ENCODE measurements at regions not wholly inside any gene's neighbourhood (a gene's known extent, or its start where the extent isn't known, plus 50 kb on each side); places are given as distances from the start of the nearest gene placed in this dataset.

DNA sequence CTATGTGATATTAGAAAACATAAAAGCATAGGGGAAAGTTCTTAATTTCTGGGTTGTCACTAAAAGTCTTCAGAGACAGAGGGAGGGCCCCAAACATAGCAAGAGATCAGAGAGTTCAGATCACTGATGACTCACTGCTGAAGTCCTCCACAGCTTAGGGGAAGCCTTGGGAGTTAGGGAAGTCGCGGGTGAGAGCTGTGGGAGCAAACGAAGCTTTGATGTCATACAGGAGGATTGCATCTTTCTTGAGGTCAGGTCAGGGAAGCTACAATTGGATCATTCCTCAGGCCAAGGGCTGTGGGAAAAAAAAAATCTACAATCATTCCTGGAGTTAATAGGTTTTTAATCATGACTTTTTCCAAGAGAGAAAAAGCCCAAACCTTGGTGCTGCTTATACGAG is 96.2 kb downstream of the COPS8 start:
- Histone ChIP-seq H3K27me3 (ENCODE audit: insufficient read depth, low read length, poor library complexity) (no peaks in the 10 kb centered on the region), H3K56ac (ENCODE audit: low read length) (no peak overlapping the region), H3K4me3 (ENCODE audit: low read length) (no peak overlapping the region), H3K27ac (ENCODE audit: low read depth, low read length) (no peak overlapping the region), H2BK120ac (ENCODE audit: low read depth, low read length) (no peak overlapping the region), H3K36me3 (ENCODE audit: control insufficient read depth, insufficient read depth, low read length) (no peaks in the 10 kb centered on the region), H2BK15ac (replicated peaks; ENCODE audit: low read depth) (no peak overlapping the region), H2BK5ac (ENCODE audit: low read length) (no peak overlapping the region), H3K4me1 (ENCODE audit: control insufficient read depth, low read depth, low read length) (no peaks in the 10 kb centered on the region), H4K5ac (ENCODE audit: low read length) (no peak overlapping the region), H3K4ac (ENCODE audit: low read depth, low read length) (no peak overlapping the region), H3K18ac (ENCODE audit: low read length) (no peak overlapping the region), H2AK5ac (ENCODE audit: low read length) (no peak overlapping the region), H3K9ac (ENCODE audit: low read length) (no peak overlapping the region), H3K4me2 (ENCODE audit: low read length) (no peak overlapping the region), H4K8ac (ENCODE audit: low read depth, low read length) (no peak overlapping the region), H3K79me1 (ENCODE audit: low read length) (no peaks in the 10 kb centered on the region), H3K79me2 (ENCODE audit: control insufficient read depth, insufficient read depth, low read length) (no peaks in the 10 kb centered on the region), H3K23ac (ENCODE audit: low read length) (no peak overlapping the region)
- no CpG with 5 or more reads among the region's 4 CpGs for whole genome bisulfite sequencing (ENCODE audit: extremely low coverage, insufficient coverage, low lambda C conversion rate)
- peak; percentile 45 for DNase-seq

- Histone ChIP-seq H4K5ac (ENCODE audit: low read length) (no peak overlapping the region), H3K79me2 (ENCODE audit: control insufficient read depth, insufficient read depth, low read length) (no peaks in the 10 kb centered on the region), H3K4me2 (ENCODE audit: low read length) (no peak overlapping the region), H3K56ac (ENCODE audit: low read length) (no peak overlapping the region), H3K18ac (ENCODE audit: low read length) (no peak overlapping the region), H2BK15ac (replicated peaks; ENCODE audit: low read depth) (no peak overlapping the region), H2AK5ac (ENCODE audit: low read length) (no peak overlapping the region), H3K9ac (ENCODE audit: low read length) (no peak overlapping the region), H3K27me3 (ENCODE audit: insufficient read depth, low read length, poor library complexity) (no peaks in the 10 kb centered on the region), H3K4ac (ENCODE audit: low read depth, low read length) (no peak overlapping the region), H3K23ac (ENCODE audit: low read length) (no peak overlapping the region), H3K27ac (ENCODE audit: low read depth, low read length) (no peak overlapping the region), H4K8ac (ENCODE audit: low read depth, low read length) (no peak overlapping the region), H2BK5ac (ENCODE audit: low read length) (no peak overlapping the region), H2BK120ac (ENCODE audit: low read depth, low read length) (no peak overlapping the region), H3K4me1 (ENCODE audit: control insufficient read depth, low read depth, low read length) (no peaks in the 10 kb centered on the region), H3K36me3 (ENCODE audit: control insufficient read depth, insufficient read depth, low read length) (no peaks in the 10 kb centered on the region), H3K4me3 (ENCODE audit: low read length) (no peak overlapping the region), H3K79me1 (ENCODE audit: low read length) (no peaks in the 10 kb centered on the region)
- no CpG with 5 or more reads among the region's 15 CpGs for WGBS (ENCODE audit: extremely low coverage, insufficient coverage, low lambda C conversion rate)
- DNase-seq = no peak
Measured at GRCh38 chr2:237182422-237183123, 96.9 kb downstream of the COPS8 start.

DNA sequence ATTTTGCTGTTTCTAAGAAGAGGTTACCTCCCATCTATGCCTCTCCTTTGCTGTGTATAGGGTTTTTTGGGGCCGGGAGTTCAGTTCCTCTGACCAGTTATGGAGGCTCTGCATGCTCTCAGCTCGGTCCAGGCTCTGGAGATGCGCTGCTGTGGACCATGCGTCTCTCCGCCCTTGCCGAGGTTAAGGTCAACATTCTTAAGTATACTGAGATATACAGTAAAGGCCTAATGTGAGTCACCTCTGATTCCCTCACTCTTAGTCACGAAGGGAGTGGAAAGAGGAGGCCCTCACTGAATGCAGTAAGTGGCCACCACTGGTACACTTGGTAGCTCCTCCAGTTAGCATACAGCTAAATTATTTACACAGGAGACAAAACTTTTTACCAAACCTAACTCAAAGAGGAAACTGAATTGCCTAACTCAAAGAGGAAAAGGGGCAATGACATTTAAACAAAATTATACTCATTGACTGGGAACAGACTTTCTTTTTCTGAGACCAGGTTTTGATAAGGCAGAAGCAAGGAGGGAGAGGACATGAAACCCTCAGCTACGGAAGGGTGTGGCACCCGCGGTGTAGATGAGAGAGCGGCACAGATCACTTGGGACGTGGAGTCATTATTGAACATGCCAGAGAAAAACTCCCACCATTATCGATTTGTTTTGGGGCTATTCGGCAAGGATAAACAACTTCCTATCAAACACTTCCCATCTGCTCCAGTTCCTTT is 98.7 kb downstream of the COPS8 start:
- no peak overlapping the region for H3K4me2 ChIP-seq (ENCODE audit: low read length)
- H4K8ac ChIP-seq (ENCODE audit: low read depth, low read length) = no peak overlapping the region
- H3K79me2 ChIP-seq (ENCODE audit: control insufficient read depth, insufficient read depth, low read length) = no peaks in the 10 kb centered on the region
- DNase-seq = no peak
- no peaks in the 10 kb centered on the region for H3K4me1 ChIP-seq (ENCODE audit: control insufficient read depth, low read depth, low read length)
- H3K36me3 ChIP-seq (ENCODE audit: control insufficient read depth, insufficient read depth, low read length) = no peaks in the 10 kb centered on the region
- no peak overlapping the region for H3K4me3 ChIP-seq (ENCODE audit: low read length)
- no CpG with 5 or more reads among the region's 14 CpGs for WGBS (ENCODE audit: extremely low coverage, insufficient coverage, low lambda C conversion rate)
- no peaks in the 10 kb centered on the region for H3K27me3 ChIP-seq (ENCODE audit: insufficient read depth, low read length, poor library complexity)
- H3K9ac ChIP-seq (ENCODE audit: low read length) = no peak overlapping the region
- no peaks in the 10 kb centered on the region for H3K79me1 ChIP-seq (ENCODE audit: low read length)
- no peak overlapping the region for H2AK5ac ChIP-seq (ENCODE audit: low read length)
- no peak overlapping the region for H2BK120ac ChIP-seq (ENCODE audit: low read depth, low read length)
- no peak overlapping the region for H3K27ac ChIP-seq (ENCODE audit: low read depth, low read length)
- no peak overlapping the region for H4K5ac ChIP-seq (ENCODE audit: low read length)
- H2BK15ac ChIP-seq (replicated peaks; ENCODE audit: low read depth) = no peak overlapping the region
- H3K18ac ChIP-seq (ENCODE audit: low read length) = no peak overlapping the region
- no peak overlapping the region for H3K4ac ChIP-seq (ENCODE audit: low read depth, low read length)
- no peak overlapping the region for H2BK5ac ChIP-seq (ENCODE audit: low read length)
- no peak overlapping the region for H3K56ac ChIP-seq (ENCODE audit: low read length)
- no peak overlapping the region for H3K23ac ChIP-seq (ENCODE audit: low read length)

- Histone ChIP-seq H3K79me2 (ENCODE audit: control insufficient read depth, insufficient read depth, low read length) (no peaks in the 10 kb centered on the region), H3K9ac (ENCODE audit: low read length) (no peak overlapping the region), H3K27me3 (ENCODE audit: insufficient read depth, low read length, poor library complexity) (no peaks in the 10 kb centered on the region), H3K18ac (ENCODE audit: low read length) (no peak overlapping the region), H4K8ac (ENCODE audit: low read depth, low read length) (no peak overlapping the region), H3K4ac (ENCODE audit: low read depth, low read length) (no peak overlapping the region), H3K56ac (ENCODE audit: low read length) (no peak overlapping the region), H3K36me3 (ENCODE audit: control insufficient read depth, insufficient read depth, low read length) (no peaks in the 10 kb centered on the region), H3K4me1 (ENCODE audit: control insufficient read depth, low read depth, low read length) (no peaks in the 10 kb centered on the region), H2BK5ac (ENCODE audit: low read length) (no peak overlapping the region), H3K4me2 (ENCODE audit: low read length) (no peak overlapping the region), H2AK5ac (ENCODE audit: low read length) (no peak overlapping the region), H3K79me1 (ENCODE audit: low read length) (no peaks in the 10 kb centered on the region), H2BK120ac (ENCODE audit: low read depth, low read length) (no peak overlapping the region), H3K23ac (ENCODE audit: low read length) (no peak overlapping the region), H3K27ac (ENCODE audit: low read depth, low read length) (no peak overlapping the region), H2BK15ac (replicated peaks; ENCODE audit: low read depth) (no peak overlapping the region), H4K5ac (ENCODE audit: low read length) (no peak overlapping the region), H3K4me3 (ENCODE audit: low read length) (no peak overlapping the region)
- no peak for DNase-seq
- WGBS (ENCODE audit: extremely low coverage, insufficient coverage, low lambda C conversion rate) = no CpG with 5 or more reads among the region's 9 CpGs
Measured at GRCh38 chr2:237184919-237185552, 99.3 kb downstream of the COPS8 start.

- Histone ChIP-seq H3K56ac (ENCODE audit: low read length) (no peak overlapping the region), H3K23ac (ENCODE audit: low read length) (no peak overlapping the region), H3K79me2 (ENCODE audit: control insufficient read depth, insufficient read depth, low read length) (no peaks in the 10 kb centered on the region), H2BK15ac (replicated peaks; ENCODE audit: low read depth) (no peak overlapping the region), H3K4me3 (ENCODE audit: low read length) (no peak overlapping the region), H2BK5ac (ENCODE audit: low read length) (no peak overlapping the region), H3K36me3 (ENCODE audit: control insufficient read depth, insufficient read depth, low read length) (no peaks in the 10 kb centered on the region), H2AK5ac (ENCODE audit: low read length) (no peak overlapping the region), H3K4me2 (ENCODE audit: low read length) (no peak overlapping the region), H3K4me1 (ENCODE audit: control insufficient read depth, low read depth, low read length) (no peaks in the 10 kb centered on the region), H3K4ac (ENCODE audit: low read depth, low read length) (no peak overlapping the region), H4K5ac (ENCODE audit: low read length) (no peak overlapping the region), H3K79me1 (ENCODE audit: low read length) (no peaks in the 10 kb centered on the region), H3K9ac (ENCODE audit: low read length) (no peak overlapping the region), H4K8ac (ENCODE audit: low read depth, low read length) (no peak overlapping the region), H3K27me3 (ENCODE audit: insufficient read depth, low read length, poor library complexity) (no peaks in the 10 kb centered on the region), H3K27ac (ENCODE audit: low read depth, low read length) (no peak overlapping the region), H3K18ac (ENCODE audit: low read length) (no peak overlapping the region), H2BK120ac (ENCODE audit: low read depth, low read length) (no peak overlapping the region)
- no peak for DNase-seq
- no CpG with 5 or more reads among the region's 7 CpGs for WGBS (ENCODE audit: extremely low coverage, insufficient coverage, low lambda C conversion rate)
Measured at GRCh38 chr2:237185553-237185925, 99.8 kb downstream of the COPS8 start.
